ENCODE measurements at regions not wholly inside any gene's neighbourhood (a gene's known extent, or its start where the extent isn't known, plus 50 kb on each side); places are given as distances from the start of the nearest gene placed in this dataset.

GRCh38 chr6:118708744-118709143, 57.4 kb upstream of the CEP85L start:
- no peak for TF ChIP-seq CTCF (IDR thresholded peaks at IDR 0.05)
- no peak for TF ChIP-seq POLR2A (IDR thresholded peaks at IDR 0.05)
